Panc1 (cell line): ENCODE measurements at regions not wholly inside any gene's neighbourhood (a gene's known extent, or its start where the extent isn't known, plus 50 kb on each side); places are given as distances from the start of the nearest gene placed in this dataset.

ENCODE experiments used
- ATAC-seq: fragments of 200-7000 bp; cut with Tn5 transposase; 2 replicates; pipeline ENCODE4 v1.9.1; 2020; ENCODE audit warnings: mild to moderate bottlenecking, moderate library complexity
- BruUV-seq: library from RNA; stranded (reverse); fragments of 400-500 nt; replicated peaks from 2 replicates; lab custom pipeline; 2021; lab: Mats Ljungman, UMichigan
- CTCF ChIA-PET: fragments of 300-600 bp; sonication (Branson Sonifier 250); formaldehyde crosslinking; loops from one replicate; lab custom pipeline; 2022; ENCODE audit warnings: antibody characterized with exemption; lab: Charles Lee
- POLR2A ChIA-PET: fragments of 300-600 bp; sonication (Branson Sonifier 250); formaldehyde crosslinking; loops from one replicate; lab custom pipeline; 2022; ENCODE audit warnings: antibody characterized with exemption; lab: Charles Lee
- DNase-seq: peaks from one replicate; pipeline ENCODE4 v3.0.0-alpha.2; 2010; ENCODE audit warnings: low read depth, low spot score
- H3K27ac ChIP-seq: 2 replicates; pipeline ENCODE4 v1.5.1; 2011; ENCODE audit warnings: mild to moderate bottlenecking, low read length, inconsistent platforms
- H3K27me3 ChIP-seq: fragments of 200-500 bp; sonication (Bioruptor generic); 2 replicates; pipeline ENCODE4 v1.6.0; 2014; ENCODE audit warnings: low read length, inconsistent platforms; ENCODE audit not compliant: control insufficient read depth, insufficient read depth
- H3K36me3 ChIP-seq: fragments of 200-500 bp; sonication (Bioruptor generic); 2 replicates; pipeline ENCODE4 v1.5.1; 2014; ENCODE audit warnings: inconsistent platforms, mild to moderate bottlenecking, low read length, moderate library complexity; ENCODE audit not compliant: control insufficient read depth, insufficient read depth
- H3K4me1 ChIP-seq: 2 replicates; pipeline ENCODE4 v1.5.1; 2011; ENCODE audit warnings: inconsistent platforms, mild to moderate bottlenecking, low read length, moderate library complexity; ENCODE audit not compliant: control insufficient read depth, insufficient read depth
- H3K4me3 ChIP-seq, 2 experiments: 2 replicates each; pipeline ENCODE4 v1.5.1; 2011 to 2012; ENCODE audit warnings: low read depth in 2 of 2, low read length in 2 of 2, mild to moderate bottlenecking in 2 of 2, inconsistent platforms in 1 of 2, moderate library complexity in 1 of 2
- H3K9me3 ChIP-seq: fragments of 200-500 bp; sonication (Bioruptor generic); 2 replicates; pipeline ENCODE4 v1.5.1; 2014; ENCODE audit warnings: low read depth, mild to moderate bottlenecking, inconsistent platforms, low read length, moderate library complexity; ENCODE audit not compliant: control insufficient read depth, insufficient read depth
- CTCF ChIP-seq: fragments of 450-650 bp; IDR thresholded peaks from 2 replicates; pipeline ENCODE4 v1.5.1; 2017; ENCODE audit warnings: mild to moderate bottlenecking
- POLR2AphosphoS5 ChIP-seq: IDR thresholded peaks from 2 replicates; pipeline ENCODE4 v1.6.1; 2012; ENCODE audit warnings: mild to moderate bottlenecking, low read depth, low read length, moderate library complexity
- SIN3A ChIP-seq: IDR thresholded peaks from 2 replicates; pipeline ENCODE4 v1.6.1; 2012; ENCODE audit warnings: low read depth, mild to moderate bottlenecking, low read length, moderate library complexity, borderline replicate concordance; ENCODE audit not compliant: insufficient read depth
- TCF7L2 ChIP-seq: IDR thresholded peaks from 2 replicates; pipeline ENCODE4 v1.6.1; 2011; ENCODE audit warnings: mild to moderate bottlenecking, low read depth, low read length, inconsistent platforms
- in situ Hi-C: cut with HindIII; loops from 2 replicates; pipeline ENCODE4 v1.10.0; 2016; ENCODE audit warnings: low sequenced_read_pairs, low pct_unique_long_range_greater_than_20kb
- intact Hi-C: fragments of 100-400 bp; cut with micrococcal nuclease; formaldehyde crosslinking; loops from one replicate; pipeline ENCODE4 v1.10.0; 2022; ENCODE audit not compliant: unreplicated experiment
- TF ChIP-seq, protein P1 (sequence below), 2 experiments: IDR thresholded peaks; 2 replicates each; pipeline ENCODE4 v1.6.1; 2011 to 2012; ENCODE audit warnings: low read depth in 2 of 2, control low read depth in 1 of 2, low read length in 1 of 2, mild to moderate bottlenecking in 1 of 2, moderate library complexity in 1 of 2; ENCODE audit not compliant: insufficient read depth in 1 of 2

- in situ Hi-C loops (no loop called here), intact Hi-C loops (no loop called here)
- no peak for TF ChIP-seq POLR2AphosphoS5
- TF ChIP-seq CTCF = no peak
- TF ChIP-seq, protein P1, sequence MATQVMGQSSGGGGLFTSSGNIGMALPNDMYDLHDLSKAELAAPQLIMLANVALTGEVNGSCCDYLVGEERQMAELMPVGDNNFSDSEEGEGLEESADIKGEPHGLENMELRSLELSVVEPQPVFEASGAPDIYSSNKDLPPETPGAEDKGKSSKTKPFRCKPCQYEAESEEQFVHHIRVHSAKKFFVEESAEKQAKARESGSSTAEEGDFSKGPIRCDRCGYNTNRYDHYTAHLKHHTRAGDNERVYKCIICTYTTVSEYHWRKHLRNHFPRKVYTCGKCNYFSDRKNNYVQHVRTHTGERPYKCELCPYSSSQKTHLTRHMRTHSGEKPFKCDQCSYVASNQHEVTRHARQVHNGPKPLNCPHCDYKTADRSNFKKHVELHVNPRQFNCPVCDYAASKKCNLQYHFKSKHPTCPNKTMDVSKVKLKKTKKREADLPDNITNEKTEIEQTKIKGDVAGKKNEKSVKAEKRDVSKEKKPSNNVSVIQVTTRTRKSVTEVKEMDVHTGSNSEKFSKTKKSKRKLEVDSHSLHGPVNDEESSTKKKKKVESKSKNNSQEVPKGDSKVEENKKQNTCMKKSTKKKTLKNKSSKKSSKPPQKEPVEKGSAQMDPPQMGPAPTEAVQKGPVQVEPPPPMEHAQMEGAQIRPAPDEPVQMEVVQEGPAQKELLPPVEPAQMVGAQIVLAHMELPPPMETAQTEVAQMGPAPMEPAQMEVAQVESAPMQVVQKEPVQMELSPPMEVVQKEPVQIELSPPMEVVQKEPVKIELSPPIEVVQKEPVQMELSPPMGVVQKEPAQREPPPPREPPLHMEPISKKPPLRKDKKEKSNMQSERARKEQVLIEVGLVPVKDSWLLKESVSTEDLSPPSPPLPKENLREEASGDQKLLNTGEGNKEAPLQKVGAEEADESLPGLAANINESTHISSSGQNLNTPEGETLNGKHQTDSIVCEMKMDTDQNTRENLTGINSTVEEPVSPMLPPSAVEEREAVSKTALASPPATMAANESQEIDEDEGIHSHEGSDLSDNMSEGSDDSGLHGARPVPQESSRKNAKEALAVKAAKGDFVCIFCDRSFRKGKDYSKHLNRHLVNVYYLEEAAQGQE (IDR thresholded peaks at IDR 0.05; ENCODE audit: insufficient read depth in 1 of 2, low read depth in 2 of 2, low read length in 1 of 2) = no peak
- no peak for TF ChIP-seq TCF7L2
- TF ChIP-seq SIN3A = no peak
- POLR2A ChIA-PET = no interaction called here
- Histone ChIP-seq H3K27me3 (no peaks in the 10 kb centered on the region), H3K9me3 (no peaks in the 10 kb centered on the region), H3K27ac (no peak overlapping the region), H3K4me1 (no peaks in the 10 kb centered on the region), H3K4me3 (no peak overlapping the region), H3K36me3 (no peaks in the 10 kb centered on the region; the same call in 1 of the 2 replicates)
- CTCF ChIA-PET = no interaction called here
- ATAC-seq = no peak
- BruUV-seq = no TSS peak
- no peak for DNase-seq
Observed at GRCh38 chr12:89252284-89252683, 100.0 kb downstream of the DUSP6 start.

GRCh38 chr12:89251342-89252271 is 100.7 kb downstream of the DUSP6 start:
- no TSS peak for BruUV-seq
- DNase-seq = no peak
- in situ Hi-C loops = no loop called here
- intact Hi-C loops = no loop called here
- Histone ChIP-seq H3K4me3 (no peak overlapping the region), H3K27me3 (no peaks in the 10 kb centered on the region), H3K27ac (no peak overlapping the region), H3K9me3 (no peaks in the 10 kb centered on the region), H3K4me1 (no peaks in the 10 kb centered on the region), H3K36me3 (no peaks in the 10 kb centered on the region; the same call in 1 of the 2 replicates)
- ChIA-PET POLR2A (no interaction called here), CTCF (no interaction called here)
- ATAC-seq = no peak
- TF ChIP-seq TCF7L2 = no peak
- no peak for TF ChIP-seq SIN3A
- no peak for TF ChIP-seq CTCF
- TF ChIP-seq POLR2AphosphoS5 = no peak
- TF ChIP-seq, protein P1 (IDR thresholded peaks at IDR 0.05; ENCODE audit: insufficient read depth in 1 of 2, low read depth in 2 of 2, low read length in 1 of 2) = no peak
